IPS DF 6.9 (cell line): ENCODE measurements at regions not wholly inside any gene's neighbourhood (a gene's known extent, or its start where the extent isn't known, plus 50 kb on each side); places are given as distances from the start of the nearest gene placed in this dataset.

Experiments used
- DNase-seq: peaks from one replicate; pipeline ENCODE4 v3.0.0-alpha.2; 2013; ENCODE audit warnings: low read depth, low spot score
- H3K27ac ChIP-seq: one replicate; pipeline ENCODE4 v1.5.1; 2013; ENCODE audit warnings: low read length, control low read depth
- H3K27me3 ChIP-seq: 2 replicates; pipeline ENCODE4 v1.6.1; 2013; ENCODE audit warnings: mild to moderate bottlenecking, low read length; ENCODE audit not compliant: control insufficient read depth, insufficient read depth
- H3K36me3 ChIP-seq: 2 replicates; pipeline ENCODE4 v1.6.1; 2013; ENCODE audit warnings: low read length; ENCODE audit not compliant: control insufficient read depth, insufficient read depth
- H3K4me1 ChIP-seq: 2 replicates; pipeline ENCODE4 v1.6.1; 2013; ENCODE audit warnings: low read length; ENCODE audit not compliant: control insufficient read depth, insufficient read depth
- H3K4me3 ChIP-seq: 2 replicates; pipeline ENCODE4 v1.5.1; 2013; ENCODE audit warnings: mild to moderate bottlenecking, low read length
- H3K9me3 ChIP-seq: 2 replicates; pipeline ENCODE4 v1.6.1; 2013; ENCODE audit warnings: low read length, inconsistent platforms; ENCODE audit not compliant: control insufficient read depth, insufficient read depth
- WGBS: extraction: QIAGEN DNeasy Blood & Tissue Kit; methylation state at CpG from one replicate; pipeline ENCODE4 v1.1.7; 2013; ENCODE audit warnings: mixed read lengths, missing lambda C conversion rate; ENCODE audit not compliant: insufficient read length, insufficient coverage; 5-methylcytosine and 5-hydroxymethylcytosine counted together

DNA sequence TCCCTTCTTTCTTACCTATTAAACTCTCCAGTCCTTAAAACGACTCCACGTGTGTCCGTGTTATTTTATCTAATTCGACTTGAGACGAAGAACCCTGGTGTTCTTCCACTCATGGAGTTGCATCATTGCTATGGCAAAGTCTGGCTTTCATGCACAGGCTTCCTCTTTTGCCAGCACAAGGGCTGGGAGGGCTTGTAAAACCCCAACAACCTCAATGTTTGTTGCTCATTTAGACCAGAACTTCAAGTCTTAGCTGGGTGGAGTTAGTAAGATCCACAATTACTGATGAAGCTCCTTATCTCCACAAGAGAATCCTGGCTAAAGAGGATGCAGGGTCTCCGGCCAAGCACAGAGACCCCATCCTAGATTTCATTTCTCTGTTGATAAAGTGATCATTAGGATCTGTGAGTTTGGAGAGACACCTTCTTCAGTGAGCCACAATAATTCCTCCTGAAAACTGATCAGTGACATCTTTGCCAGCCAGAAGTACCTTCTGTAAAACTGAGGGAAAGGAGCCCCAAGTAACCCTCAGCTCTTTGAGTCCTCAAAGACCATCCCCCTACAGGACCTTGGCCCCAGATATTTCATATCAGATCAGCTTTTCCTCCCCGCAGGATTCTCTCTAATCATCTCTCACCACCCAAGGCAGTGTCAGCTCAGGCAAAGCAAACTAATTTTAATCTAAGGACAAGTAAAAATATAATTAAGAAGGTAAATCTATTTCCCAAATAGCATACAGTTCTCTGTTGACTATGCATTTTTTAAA, 514.6 kb downstream of the FUT8 start:
- Histone ChIP-seq H3K9me3 (no peaks in the 10 kb centered on the region), H3K4me1 (peaks cover 5% of the 10 kb centered on the region; the same call in 1 of the 2 replicates), H3K36me3 (no peaks in the 10 kb centered on the region), H3K27me3 (no peaks in the 10 kb centered on the region), H3K4me3 (no peak overlapping the region), H3K27ac (no peak overlapping the region)
- DNase-seq: no peak
- no CpG with 5 or more reads among the region's 7 CpGs for WGBS

GRCh38 chr14:65927931-65928356, 515.4 kb downstream of the FUT8 start:
- Histone ChIP-seq H3K27me3 (no peaks in the 10 kb centered on the region), H3K4me1 (peaks cover 5% of the 10 kb centered on the region; the same call in 1 of the 2 replicates), H3K4me3 (no peak overlapping the region), H3K9me3 (no peaks in the 10 kb centered on the region), H3K36me3 (no peaks in the 10 kb centered on the region), H3K27ac (no peak overlapping the region)
- no CpG with 5 or more reads among the region's 9 CpGs for WGBS
- DNase-seq: no peak

DNA sequence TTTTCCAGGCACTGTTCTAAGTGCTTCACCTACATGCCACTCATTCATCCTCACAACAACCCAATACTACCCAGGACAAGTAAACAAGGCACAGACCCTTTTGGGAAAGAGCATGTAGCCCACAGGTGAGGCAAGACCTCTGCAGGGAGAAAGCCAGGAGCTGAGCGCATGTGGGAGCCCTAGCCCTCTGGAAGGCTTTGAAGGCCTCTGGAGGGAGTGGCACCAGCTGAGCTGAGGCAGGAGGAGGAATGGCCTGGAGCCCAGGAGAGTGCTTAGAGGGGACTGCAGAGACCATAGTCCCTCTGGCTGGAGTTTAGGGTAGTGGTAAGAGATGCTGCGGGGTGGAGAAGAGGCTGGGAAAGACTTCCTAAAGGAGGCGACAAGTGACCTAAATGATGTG, 516.5 kb downstream of the FUT8 start:
- DNase-seq: no peak

DNA sequence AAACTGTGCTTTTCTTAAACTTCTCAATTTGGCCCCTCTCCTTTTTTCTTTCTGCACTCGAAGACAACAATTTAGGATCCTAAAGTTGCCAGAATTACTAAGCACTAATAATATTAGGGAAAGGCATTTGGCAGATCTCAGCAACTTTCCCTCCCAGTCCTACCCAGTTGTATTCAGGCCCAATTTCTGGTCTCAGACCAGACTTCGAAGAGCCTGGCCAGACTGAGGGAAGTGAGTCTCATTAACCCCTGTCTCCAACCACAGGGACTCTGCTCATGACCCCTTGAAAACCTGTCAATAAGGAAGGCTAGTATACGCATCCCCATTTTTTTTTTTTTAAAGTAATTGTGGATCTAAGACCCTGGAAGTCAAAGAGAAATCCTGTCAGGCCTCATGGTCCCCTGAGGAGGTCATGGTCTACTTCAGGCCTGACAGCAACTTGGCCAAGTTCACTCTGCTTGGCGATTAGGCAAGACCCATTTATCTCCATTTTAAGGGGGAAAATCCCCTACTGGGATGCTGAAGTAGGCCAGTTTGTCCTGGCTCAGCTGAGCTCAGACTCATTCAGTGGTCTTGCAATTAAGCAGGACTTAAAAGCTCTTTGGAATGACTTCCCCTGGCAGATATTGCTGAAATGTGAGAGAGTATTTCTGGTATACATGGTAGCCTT, 521.0 kb downstream of the FUT8 start:
- H3K4me3 ChIP-seq: no peak overlapping the region
- no peaks in the 10 kb centered on the region for H3K27me3 ChIP-seq
- no CpG with 5 or more reads among the region's 4 CpGs for WGBS
- DNase-seq: no peak
- no peaks in the 10 kb centered on the region for H3K9me3 ChIP-seq
- H3K36me3 ChIP-seq: no peaks in the 10 kb centered on the region
- no peak overlapping the region for H3K27ac ChIP-seq
- H3K4me1 ChIP-seq: peaks cover 1% of the 10 kb centered on the region; the same call in 1 of the 2 replicates

More for the DNA sequence above, 516.5 kb downstream of the FUT8 start:
- no peaks in the 10 kb centered on the region for H3K9me3 ChIP-seq
- H3K4me3 ChIP-seq: no peak overlapping the region
- no peaks in the 10 kb centered on the region for H3K27me3 ChIP-seq
- H3K4me1 ChIP-seq: peaks cover 5% of the 10 kb centered on the region; the same call in 1 of the 2 replicates
- WGBS: no CpG with 5 or more reads among the region's 3 CpGs
- H3K27ac ChIP-seq: no peak overlapping the region
- H3K36me3 ChIP-seq: no peaks in the 10 kb centered on the region

DNA sequence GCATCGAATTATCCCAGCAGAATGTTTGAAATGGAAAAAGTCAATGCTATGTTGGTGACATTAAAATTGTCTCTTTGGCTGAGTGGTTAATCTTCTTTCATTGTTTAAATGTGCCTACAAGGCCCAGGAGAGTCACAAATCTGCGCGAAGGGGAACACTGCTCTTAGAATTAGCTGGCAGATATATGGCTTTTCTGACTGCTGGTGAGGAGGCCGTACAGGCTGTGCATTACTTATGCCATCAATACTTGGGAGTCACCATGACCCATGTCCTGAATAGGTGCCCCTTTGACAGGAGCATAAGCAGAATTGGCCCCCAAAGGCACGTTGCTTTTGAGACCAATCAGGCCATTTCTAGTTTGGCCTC, 521.5 kb downstream of the FUT8 start:
- peaks cover 1% of the 10 kb centered on the region; the same call in 1 of the 2 replicates for H3K4me1 ChIP-seq
- H3K27ac ChIP-seq: no peak overlapping the region
- H3K27me3 ChIP-seq: no peaks in the 10 kb centered on the region
- no peaks in the 10 kb centered on the region for H3K9me3 ChIP-seq
- H3K36me3 ChIP-seq: no peaks in the 10 kb centered on the region
- WGBS: no CpG with 5 or more reads among the region's 5 CpGs
- H3K4me3 ChIP-seq: no peak overlapping the region
- no peak for DNase-seq

GRCh38 chr14:65936342-65936975, 523.9 kb downstream of the FUT8 start:
- no peaks in the 10 kb centered on the region for H3K27me3 ChIP-seq
- no CpG with 5 or more reads among the region's 3 CpGs for WGBS
- DNase-seq: no peak
- peaks cover 1% of the 10 kb centered on the region; the same call in 1 of the 2 replicates for H3K4me1 ChIP-seq
- H3K36me3 ChIP-seq: no peaks in the 10 kb centered on the region
- no peaks in the 10 kb centered on the region for H3K9me3 ChIP-seq
- no peak overlapping the region for H3K4me3 ChIP-seq
- H3K27ac ChIP-seq: no peak overlapping the region

DNA sequence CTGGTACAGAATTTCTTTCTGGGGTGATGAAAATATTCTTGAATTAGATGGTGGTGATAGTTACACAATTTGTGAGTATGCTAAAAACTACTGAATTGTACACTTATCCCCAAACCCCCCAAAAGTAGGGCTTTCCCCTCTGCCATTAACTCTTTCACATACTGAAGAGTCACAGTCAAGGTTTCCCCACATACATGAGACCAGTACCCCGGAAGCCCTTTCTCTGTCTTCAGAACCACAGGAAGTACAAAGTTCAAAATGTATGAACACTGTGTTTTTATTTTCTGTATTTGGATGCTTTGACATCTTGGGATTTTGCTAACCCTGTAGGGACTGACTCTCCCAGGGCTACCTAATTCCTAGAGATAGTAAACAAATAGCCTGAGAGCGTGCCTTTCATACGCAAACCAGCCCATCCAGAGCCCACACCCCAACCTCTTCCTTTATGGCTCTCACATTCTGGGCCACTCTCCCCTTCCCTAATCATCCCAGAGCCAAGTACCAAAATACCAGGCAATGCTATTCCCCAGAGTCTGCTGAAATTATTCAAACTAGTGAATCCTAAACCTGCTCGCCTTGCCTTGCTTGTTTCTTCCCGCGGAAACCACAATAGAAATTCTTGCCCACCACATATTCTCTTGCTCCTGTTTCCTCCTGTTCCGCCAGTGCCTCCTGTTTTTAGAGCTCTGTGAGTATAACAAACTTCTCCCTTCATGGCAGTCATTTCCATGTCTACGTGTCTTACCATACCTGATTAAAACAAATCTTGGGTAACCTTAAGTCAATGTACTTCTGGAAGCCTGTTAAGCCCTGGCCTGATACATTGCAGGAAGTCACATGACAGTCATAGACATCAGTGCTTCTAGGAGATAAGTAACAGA, 524.8 kb downstream of the FUT8 start:
- Histone ChIP-seq H3K36me3 (no peaks in the 10 kb centered on the region), H3K4me3 (no peak overlapping the region), H3K27ac (no peak overlapping the region), H3K9me3 (no peaks in the 10 kb centered on the region), H3K4me1 (peaks cover 1% of the 10 kb centered on the region; the same call in 1 of the 2 replicates), H3K27me3 (no peaks in the 10 kb centered on the region)
- no CpG with 5 or more reads among the region's 8 CpGs for WGBS
- DNase-seq: no peak

DNA sequence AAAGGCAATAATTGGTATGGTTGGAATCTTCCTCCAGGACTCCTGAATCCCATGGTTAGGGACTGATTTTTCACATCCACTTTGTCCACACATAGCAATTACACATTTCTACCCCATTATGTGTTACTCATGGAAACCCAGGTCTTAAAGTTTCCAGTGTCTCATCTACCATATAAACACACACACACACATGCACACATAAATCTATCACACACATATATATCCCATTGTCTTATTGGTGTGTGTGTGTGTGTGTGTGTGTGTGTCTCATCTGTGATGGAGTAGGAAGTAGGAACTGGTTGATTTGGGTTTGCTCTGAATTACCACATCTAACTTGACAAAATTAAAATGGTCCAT, 525.4 kb downstream of the FUT8 start:
- Histone ChIP-seq H3K27ac (no peak overlapping the region), H3K36me3 (no peaks in the 10 kb centered on the region), H3K9me3 (no peaks in the 10 kb centered on the region), H3K4me1 (peaks cover 1% of the 10 kb centered on the region; the same call in 1 of the 2 replicates), H3K27me3 (no peaks in the 10 kb centered on the region), H3K4me3 (no peak overlapping the region)
- DNase-seq: no peak

GRCh38 chr14:65938738-65939137, 526.2 kb downstream of the FUT8 start:
- no peaks in the 10 kb centered on the region for H3K9me3 ChIP-seq
- no CpG with 5 or more reads among the region's 2 CpGs for WGBS

GRCh38 chr14:65939184-65939583, 526.7 kb downstream of the FUT8 start:
- no CpG with 5 or more reads among the region's 1 CpG for WGBS
- Histone ChIP-seq H3K9me3 (no peaks in the 10 kb centered on the region), H3K36me3 (no peaks in the 10 kb centered on the region), H3K4me3 (no peak overlapping the region), H3K4me1 (peaks cover 1% of the 10 kb centered on the region; the same call in 1 of the 2 replicates), H3K27me3 (no peaks in the 10 kb centered on the region), H3K27ac (no peak overlapping the region)
- DNase-seq: no peak

More at GRCh38 chr14:65938738-65939137, 526.2 kb downstream of the FUT8 start:
- no peaks in the 10 kb centered on the region for H3K36me3 ChIP-seq
- no peak overlapping the region for H3K27ac ChIP-seq
- no peak overlapping the region for H3K4me3 ChIP-seq
- H3K27me3 ChIP-seq: no peaks in the 10 kb centered on the region
- no peak for DNase-seq
- H3K4me1 ChIP-seq: peaks cover 1% of the 10 kb centered on the region; the same call in 1 of the 2 replicates
